ENCODE measurements at regions not wholly inside any gene's neighbourhood (a gene's known extent, or its start where the extent isn't known, plus 50 kb on each side); places are given as distances from the start of the nearest gene placed in this dataset.

DNA sequence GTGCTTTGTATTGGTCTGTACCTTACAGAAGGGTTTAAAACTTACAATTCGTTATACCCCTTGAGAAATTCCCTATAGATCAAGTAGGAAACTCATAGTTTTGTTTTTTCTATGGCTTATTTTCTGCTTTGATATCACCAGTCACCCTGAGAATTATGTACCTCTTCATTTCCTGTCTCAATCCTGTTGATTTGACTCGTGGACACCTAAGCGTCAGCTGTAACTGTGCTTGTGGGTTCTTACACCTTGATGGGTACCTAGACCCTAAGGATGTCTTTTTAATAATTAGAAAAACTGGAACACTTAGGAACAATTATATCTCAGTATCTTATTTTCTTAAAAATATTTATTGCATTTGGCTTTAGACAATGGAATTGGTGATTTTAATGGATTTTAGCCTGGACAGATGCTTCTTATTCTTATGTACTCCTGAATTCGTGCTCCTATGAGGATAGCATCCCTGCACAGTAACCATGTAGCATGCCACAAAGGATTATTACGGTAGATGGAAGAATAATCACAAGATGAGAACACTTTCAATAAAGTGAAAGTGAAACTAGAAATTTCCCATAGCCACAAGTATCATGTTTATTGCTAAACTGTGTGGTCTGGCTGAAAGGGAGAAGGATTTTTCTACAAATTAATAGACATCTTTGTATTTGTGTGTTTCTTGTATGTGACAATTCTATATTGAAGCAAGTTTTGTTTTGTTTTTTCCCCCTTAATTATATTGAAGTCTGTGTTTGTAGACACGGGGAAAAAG is 1920.3 kb upstream of the WWC1 start:
- H3K4me3 ChIP-seq (ENCODE audit: low read length in 2 of 2), result no peak overlapping the region
- H3K4me3 Mint-ChIP-seq, result peak overlapping the region in 7 of 8 donors; percentile 25 to 80 (median 61)
- CTCF ChIA-PET (ENCODE audit: partially characterized antibody), result no interaction called here

GRCh38 chr5:166373817-166374216 is 1917.6 kb upstream of the WWC1 start:
- H3K4me3 ChIP-seq (ENCODE audit: low read length in 2 of 2), result no peak overlapping the region

More for the DNA sequence above, 1920.3 kb upstream of the WWC1 start:
- Histone ChIP-seq H3K36me3 (ENCODE audit: insufficient read depth, low read length) (no peaks in the 10 kb centered on the region), H3K9me3 (ENCODE audit: control insufficient read depth in 1 of 2, low read length in 2 of 2) (no peaks in the 10 kb centered on the region), H3K4me1 (ENCODE audit: insufficient read depth, low read length) (no peaks in the 10 kb centered on the region), H3K27ac (ENCODE audit: low read depth, low read length) (no peak overlapping the region), H3K27me3 (ENCODE audit: insufficient read depth, low read length) (no peaks in the 10 kb centered on the region)
- Mint-ChIP-seq H3K9me3 (peaks cover 0 to 2% (median 0%) of the 10 kb centered on the region in 8 donors), H3K27me3 (no peaks in the 10 kb centered on the region), H3K27ac (peak overlapping the region in 2 of 7 donors; percentile 3 to 19), H3K36me3 (no peaks in the 10 kb centered on the region), H3K4me1 (peaks cover 0 to 2% (median 0%) of the 10 kb centered on the region in 4 donors)
- intact Hi-C loops (cut with micrococcal nuclease), result no loop called here
- DNase-seq, result no peak
- POLR2A ChIA-PET (ENCODE audit: partially characterized antibody), result no interaction called here

DNA sequence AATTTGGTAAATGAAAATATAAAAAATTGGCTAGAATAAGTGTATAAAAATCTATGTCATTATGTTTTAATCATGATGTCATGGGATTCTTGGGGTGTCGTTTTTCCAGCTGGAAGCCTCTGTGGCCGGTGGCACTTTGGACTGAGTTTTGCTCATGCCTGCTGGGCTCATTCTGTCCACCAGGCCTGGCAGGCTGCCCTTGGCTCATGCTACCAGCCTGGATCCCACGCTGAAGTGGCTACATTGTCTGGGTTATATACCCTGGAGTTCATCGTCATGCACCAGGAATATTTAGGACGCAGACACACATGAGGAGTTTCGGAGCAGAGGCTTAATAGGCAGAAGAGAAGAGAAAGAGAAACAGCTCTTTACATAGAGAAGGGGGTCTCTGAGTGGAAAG is 1913.7 kb upstream of the WWC1 start:
- intact Hi-C loops (cut with micrococcal nuclease), result no loop called here
- Mint-ChIP-seq H3K27me3 (no peaks in the 10 kb centered on the region), H3K4me1 (no peaks in the 10 kb centered on the region), H3K4me3 (no peak overlapping the region), H3K27ac (no peak overlapping the region), H3K36me3 (no peaks in the 10 kb centered on the region), H3K9me3 (peaks cover 2 to 19% (median 9%) of the 10 kb centered on the region in 8 donors)
- Histone ChIP-seq H3K27me3 (ENCODE audit: insufficient read depth, low read length) (no peaks in the 10 kb centered on the region), H3K4me3 (ENCODE audit: low read length in 2 of 2) (no peak overlapping the region), H3K27ac (ENCODE audit: low read depth, low read length) (no peak overlapping the region), H3K9me3 (ENCODE audit: control insufficient read depth in 1 of 2, low read length in 2 of 2) (no peaks in the 10 kb centered on the region), H3K36me3 (ENCODE audit: insufficient read depth, low read length) (no peaks in the 10 kb centered on the region), H3K4me1 (ENCODE audit: insufficient read depth, low read length) (no peaks in the 10 kb centered on the region)
- no peak for DNase-seq
- CTCF ChIA-PET (ENCODE audit: partially characterized antibody), result no interaction called here
- POLR2A ChIA-PET (ENCODE audit: partially characterized antibody), result no interaction called here

More at GRCh38 chr5:166373817-166374216, 1917.6 kb upstream of the WWC1 start:
- no peaks in the 10 kb centered on the region for H3K36me3 ChIP-seq (ENCODE audit: insufficient read depth, low read length)
- Mint-ChIP-seq H3K36me3 (no peaks in the 10 kb centered on the region), H3K27me3 (no peaks in the 10 kb centered on the region), H3K4me1 (peaks cover 0 to 2% (median 0%) of the 10 kb centered on the region in 4 donors), H3K27ac (no peak overlapping the region), H3K9me3 (peaks cover 0 to 9% (median under 1%) of the 10 kb centered on the region in 8 donors), H3K4me3 (no peak overlapping the region)
- DNase-seq, result no peak
- ChIA-PET CTCF (ENCODE audit: partially characterized antibody) (no interaction called here), POLR2A (ENCODE audit: partially characterized antibody) (no interaction called here)
- intact Hi-C loops (cut with micrococcal nuclease), result no loop called here
- H3K27me3 ChIP-seq (ENCODE audit: insufficient read depth, low read length), result no peaks in the 10 kb centered on the region
- no peak overlapping the region for H3K27ac ChIP-seq (ENCODE audit: low read depth, low read length)
- no peaks in the 10 kb centered on the region for H3K4me1 ChIP-seq (ENCODE audit: insufficient read depth, low read length)
- no peaks in the 10 kb centered on the region for H3K9me3 ChIP-seq (ENCODE audit: control insufficient read depth in 1 of 2, low read length in 2 of 2)

DNA sequence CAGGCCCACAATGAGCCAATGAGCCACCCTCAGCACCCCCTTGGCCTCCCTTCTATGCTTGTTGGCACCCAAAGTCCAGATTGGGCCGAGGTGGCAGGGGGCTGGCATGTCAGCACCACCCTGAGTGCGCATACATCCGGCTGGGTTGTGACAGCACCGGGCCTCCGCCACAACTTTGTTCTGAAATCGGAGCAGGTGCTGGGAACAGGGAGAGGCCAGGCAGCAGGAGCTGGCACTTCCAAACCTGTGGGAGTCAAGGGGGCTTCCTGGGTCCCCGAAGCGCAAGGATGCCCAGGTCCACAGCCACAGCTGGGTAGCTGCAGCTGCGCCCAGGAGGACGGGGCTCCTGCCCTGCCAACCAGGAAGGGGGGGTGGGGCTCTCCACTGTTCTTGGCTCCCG is 1911.9 kb upstream of the WWC1 start:
- DNase-seq, result no peak
- intact Hi-C loops (cut with micrococcal nuclease), result no loop called here
- peaks cover 2 to 21% (median 9%) of the 10 kb centered on the region in 8 donors for H3K9me3 Mint-ChIP-seq
- H3K27ac ChIP-seq (ENCODE audit: low read depth, low read length), result no peak overlapping the region
- ChIA-PET POLR2A (ENCODE audit: partially characterized antibody) (no interaction called here), CTCF (ENCODE audit: partially characterized antibody) (no interaction called here)
- H3K4me3 Mint-ChIP-seq, result no peak overlapping the region
- no peak overlapping the region for H3K27ac Mint-ChIP-seq
- H3K9me3 ChIP-seq (ENCODE audit: control insufficient read depth in 1 of 2, low read length in 2 of 2), result no peaks in the 10 kb centered on the region
- no peaks in the 10 kb centered on the region for H3K36me3 ChIP-seq (ENCODE audit: insufficient read depth, low read length)
- H3K4me1 Mint-ChIP-seq, result no peaks in the 10 kb centered on the region
- H3K27me3 ChIP-seq (ENCODE audit: insufficient read depth, low read length), result no peaks in the 10 kb centered on the region
- no peaks in the 10 kb centered on the region for H3K4me1 ChIP-seq (ENCODE audit: insufficient read depth, low read length)
- no peak overlapping the region for H3K4me3 ChIP-seq (ENCODE audit: low read length in 2 of 2)
- H3K36me3 Mint-ChIP-seq, result no peaks in the 10 kb centered on the region
- H3K27me3 Mint-ChIP-seq, result no peaks in the 10 kb centered on the region

DNA sequence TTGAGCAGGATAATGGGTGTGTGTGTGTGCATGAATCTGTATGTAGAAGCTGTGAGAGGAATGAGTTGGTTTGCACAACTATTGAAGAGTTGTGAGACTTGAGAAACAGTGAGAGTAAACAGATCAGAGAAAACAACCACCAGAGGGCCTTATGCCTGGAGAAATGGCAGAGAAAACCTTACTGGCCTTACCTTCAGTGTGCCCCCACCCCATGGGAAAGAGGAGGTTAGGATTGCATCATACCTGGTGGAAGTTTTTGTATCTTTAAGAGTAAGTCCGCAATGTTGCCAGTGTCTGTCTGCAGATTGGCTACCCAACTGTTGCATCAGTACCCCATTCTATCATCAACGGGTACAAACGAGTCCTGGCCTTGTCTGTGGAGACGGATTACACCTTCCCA is 1909.4 kb upstream of the WWC1 start:
- H3K27me3 Mint-ChIP-seq, result no peaks in the 10 kb centered on the region
- Histone ChIP-seq H3K27ac (ENCODE audit: low read depth, low read length) (no peak overlapping the region), H3K36me3 (ENCODE audit: insufficient read depth, low read length) (no peaks in the 10 kb centered on the region), H3K4me1 (ENCODE audit: insufficient read depth, low read length) (no peaks in the 10 kb centered on the region), H3K4me3 (ENCODE audit: low read length in 2 of 2) (no peak overlapping the region), H3K27me3 (ENCODE audit: insufficient read depth, low read length) (no peaks in the 10 kb centered on the region), H3K9me3 (ENCODE audit: control insufficient read depth in 1 of 2, low read length in 2 of 2) (no peaks in the 10 kb centered on the region)
- ChIA-PET POLR2A (ENCODE audit: partially characterized antibody) (no interaction called here), CTCF (ENCODE audit: partially characterized antibody) (no interaction called here)
- H3K9me3 Mint-ChIP-seq, result peaks cover 2 to 24% (median 10%) of the 10 kb centered on the region in 8 donors
- no peak overlapping the region for H3K4me3 Mint-ChIP-seq
- no peaks in the 10 kb centered on the region for H3K4me1 Mint-ChIP-seq
- no peaks in the 10 kb centered on the region for H3K36me3 Mint-ChIP-seq
- DNase-seq, result no peak
- no peak overlapping the region for H3K27ac Mint-ChIP-seq
- intact Hi-C loops (cut with micrococcal nuclease), result loop anchor here (5.0 kb wide), 1 partner anchor 1535 kb away; no protein-coding TSS in a partner anchor

- Histone ChIP-seq H3K27me3 (ENCODE audit: insufficient read depth, low read length) (no peaks in the 10 kb centered on the region), H3K4me1 (ENCODE audit: insufficient read depth, low read length) (no peaks in the 10 kb centered on the region), H3K27ac (ENCODE audit: low read depth, low read length) (no peak overlapping the region), H3K36me3 (ENCODE audit: insufficient read depth, low read length) (no peaks in the 10 kb centered on the region), H3K4me3 (ENCODE audit: low read length in 2 of 2) (no peak overlapping the region), H3K9me3 (ENCODE audit: control insufficient read depth in 1 of 2, low read length in 2 of 2) (no peaks in the 10 kb centered on the region)
- CTCF ChIA-PET (ENCODE audit: partially characterized antibody), result no interaction called here
- POLR2A ChIA-PET (ENCODE audit: partially characterized antibody), result no interaction called here
- DNase-seq, result no peak
- H3K4me3 Mint-ChIP-seq, result no peak overlapping the region
- H3K36me3 Mint-ChIP-seq, result no peaks in the 10 kb centered on the region
- intact Hi-C loops (cut with micrococcal nuclease), result no loop called here
- peaks cover 0 to 26% (median 4%) of the 10 kb centered on the region in 8 donors for H3K9me3 Mint-ChIP-seq
- H3K4me1 Mint-ChIP-seq, result no peaks in the 10 kb centered on the region
- H3K27ac Mint-ChIP-seq, result no peak overlapping the region
- no peaks in the 10 kb centered on the region for H3K27me3 Mint-ChIP-seq
Measured at GRCh38 chr5:166398131-166398530, 1893.3 kb upstream of the WWC1 start.

GRCh38 chr5:166399781-166400180 is 1891.7 kb upstream of the WWC1 start:
- intact Hi-C loops (cut with micrococcal nuclease), result no loop called here
- no peaks in the 10 kb centered on the region for H3K4me1 ChIP-seq (ENCODE audit: insufficient read depth, low read length)
- no peak overlapping the region for H3K4me3 ChIP-seq (ENCODE audit: low read length in 2 of 2)
- H3K27ac ChIP-seq (ENCODE audit: low read depth, low read length), result no peak overlapping the region
- no peaks in the 10 kb centered on the region for H3K36me3 Mint-ChIP-seq
- H3K36me3 ChIP-seq (ENCODE audit: insufficient read depth, low read length), result no peaks in the 10 kb centered on the region
- POLR2A ChIA-PET (ENCODE audit: partially characterized antibody), result no interaction called here
- no peak for DNase-seq
- H3K27me3 ChIP-seq (ENCODE audit: insufficient read depth, low read length), result no peaks in the 10 kb centered on the region
- H3K4me1 Mint-ChIP-seq, result no peaks in the 10 kb centered on the region
- CTCF ChIA-PET (ENCODE audit: partially characterized antibody), result no interaction called here
- peaks cover 0 to 16% (median 4%) of the 10 kb centered on the region in 8 donors for H3K9me3 Mint-ChIP-seq
- H3K4me3 Mint-ChIP-seq, result no peak overlapping the region
- H3K27me3 Mint-ChIP-seq, result no peaks in the 10 kb centered on the region
- no peak overlapping the region for H3K27ac Mint-ChIP-seq
- H3K9me3 ChIP-seq (ENCODE audit: control insufficient read depth in 1 of 2, low read length in 2 of 2), result no peaks in the 10 kb centered on the region

Measured in CD4-positive, alpha-beta memory T cell (primary cell).